GM10266 (cell line): ENCODE measurements at regions not wholly inside any gene's neighbourhood (a gene's known extent, or its start where the extent isn't known, plus 50 kb on each side); places are given as distances from the start of the nearest gene placed in this dataset.

ENCODE experiments used
- DNase-seq: peaks from one replicate; pipeline ENCODE4 v3.0.0; 2012; ENCODE audit errors: extremely low spot score
- TF ChIP-seq, protein P1 (sequence below): IDR thresholded peaks from 2 replicates; pipeline ENCODE4 v1.5.1; 2012; ENCODE audit warnings: mild to moderate bottlenecking, low read depth; ENCODE audit not compliant: control insufficient read depth, insufficient read depth; ENCODE audit errors: missing control alignments

DNA sequence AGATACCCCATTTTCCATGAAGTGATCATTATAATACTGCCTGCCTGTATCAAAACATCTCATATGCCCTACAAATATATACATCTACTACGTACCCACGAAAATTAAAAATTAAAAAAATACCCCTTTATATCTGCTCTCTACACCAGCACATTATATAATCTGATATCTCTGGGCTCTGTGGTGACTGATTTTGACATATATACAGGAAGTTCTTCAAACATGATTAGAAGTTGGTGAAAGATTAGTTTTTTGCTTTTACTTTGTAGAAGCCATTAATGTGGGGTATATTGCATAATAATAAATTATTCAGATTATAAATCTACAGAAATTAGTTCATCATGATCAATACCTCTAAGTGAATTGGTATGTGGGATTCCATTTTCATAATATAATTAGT is 126.7 kb upstream of the MDM1 start:
- DNase-seq: no peak
- TF ChIP-seq, protein P1, sequence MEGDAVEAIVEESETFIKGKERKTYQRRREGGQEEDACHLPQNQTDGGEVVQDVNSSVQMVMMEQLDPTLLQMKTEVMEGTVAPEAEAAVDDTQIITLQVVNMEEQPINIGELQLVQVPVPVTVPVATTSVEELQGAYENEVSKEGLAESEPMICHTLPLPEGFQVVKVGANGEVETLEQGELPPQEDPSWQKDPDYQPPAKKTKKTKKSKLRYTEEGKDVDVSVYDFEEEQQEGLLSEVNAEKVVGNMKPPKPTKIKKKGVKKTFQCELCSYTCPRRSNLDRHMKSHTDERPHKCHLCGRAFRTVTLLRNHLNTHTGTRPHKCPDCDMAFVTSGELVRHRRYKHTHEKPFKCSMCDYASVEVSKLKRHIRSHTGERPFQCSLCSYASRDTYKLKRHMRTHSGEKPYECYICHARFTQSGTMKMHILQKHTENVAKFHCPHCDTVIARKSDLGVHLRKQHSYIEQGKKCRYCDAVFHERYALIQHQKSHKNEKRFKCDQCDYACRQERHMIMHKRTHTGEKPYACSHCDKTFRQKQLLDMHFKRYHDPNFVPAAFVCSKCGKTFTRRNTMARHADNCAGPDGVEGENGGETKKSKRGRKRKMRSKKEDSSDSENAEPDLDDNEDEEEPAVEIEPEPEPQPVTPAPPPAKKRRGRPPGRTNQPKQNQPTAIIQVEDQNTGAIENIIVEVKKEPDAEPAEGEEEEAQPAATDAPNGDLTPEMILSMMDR: no peak

DNA sequence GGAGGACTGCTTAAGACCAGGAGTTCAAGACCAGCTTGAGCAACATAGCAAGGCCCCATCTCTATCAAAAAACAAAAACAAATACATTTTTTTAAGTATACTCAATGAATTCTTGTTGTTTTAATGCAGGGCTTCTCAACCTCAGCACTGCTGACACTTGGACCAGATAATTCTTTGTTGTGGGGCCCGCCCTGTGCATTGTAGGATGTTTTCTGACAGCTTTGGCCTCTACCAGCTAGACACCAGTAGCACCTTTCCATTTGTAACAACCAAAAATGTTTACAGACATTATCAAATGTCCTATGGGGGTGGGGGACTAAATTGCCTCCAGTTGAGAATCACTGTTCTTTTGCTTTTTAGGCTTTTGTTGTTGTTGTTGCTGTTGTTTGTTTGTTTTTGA is 128.1 kb upstream of the MDM1 start:
- DNase-seq: no peak

DNA sequence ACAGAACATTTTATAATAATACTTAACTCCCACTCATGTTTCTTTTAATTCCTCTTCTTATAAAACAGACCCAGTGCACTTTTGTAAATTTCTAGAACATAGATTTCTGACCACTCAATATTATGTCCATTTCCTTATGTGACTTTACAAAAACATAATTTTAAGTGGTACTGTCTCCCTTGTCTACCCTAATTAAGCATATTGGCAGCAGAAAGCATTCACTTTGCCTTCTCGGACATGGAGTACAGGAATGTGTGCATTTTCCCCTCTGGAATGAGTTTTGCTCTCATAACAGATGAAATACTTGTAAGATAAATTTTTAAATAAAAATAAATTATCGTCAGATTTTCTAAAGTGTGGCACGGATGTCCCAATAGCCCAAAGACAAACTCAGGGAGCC is 129.5 kb upstream of the MDM1 start:
- TF ChIP-seq, protein P1: no peak
- no peak for DNase-seq

More for the DNA sequence above, 128.1 kb upstream of the MDM1 start:
- TF ChIP-seq, protein P1: no peak

DNA sequence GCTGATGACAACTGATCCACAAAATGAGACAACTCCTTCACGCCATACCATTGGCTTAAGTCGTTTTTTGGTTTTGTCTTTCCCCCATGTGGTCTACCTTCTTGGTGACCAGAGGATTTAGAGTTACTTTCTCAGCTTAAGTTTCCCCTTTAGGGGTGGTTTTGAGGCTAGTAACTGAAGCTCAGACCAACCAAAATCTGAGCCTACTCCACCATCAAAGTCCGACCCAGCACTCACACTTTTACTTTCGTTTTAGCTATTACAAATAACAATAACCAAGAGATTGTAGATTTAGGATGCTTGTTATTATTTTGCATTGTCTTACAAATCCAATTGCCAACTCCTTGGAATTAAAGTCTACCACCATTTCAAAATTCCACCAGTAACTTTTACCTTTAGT is 130.6 kb upstream of the MDM1 start:
- peak; percentile 21 for DNase-seq
- TF ChIP-seq, protein P1: no peak

DNA sequence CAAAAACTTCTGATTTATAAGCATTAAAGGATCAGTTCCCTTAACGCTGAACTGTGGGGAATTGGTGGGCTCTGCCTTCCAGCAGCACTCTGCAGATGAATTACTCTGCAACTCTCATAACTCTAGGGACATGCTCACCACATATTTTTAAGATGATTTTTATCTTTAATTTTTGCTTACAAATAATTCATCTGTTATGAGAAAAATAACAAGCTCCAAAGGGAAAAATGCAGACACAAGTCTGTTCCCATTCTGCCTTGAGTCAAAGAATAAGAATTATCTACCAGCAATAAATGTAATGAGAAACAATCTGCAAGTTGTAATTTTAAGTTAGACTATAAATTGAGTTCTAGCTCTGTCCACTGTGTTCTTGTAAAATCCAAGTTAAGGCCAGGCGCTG is 133.1 kb upstream of the MDM1 start:
- TF ChIP-seq, protein P1: no peak
- no peak for DNase-seq

DNA sequence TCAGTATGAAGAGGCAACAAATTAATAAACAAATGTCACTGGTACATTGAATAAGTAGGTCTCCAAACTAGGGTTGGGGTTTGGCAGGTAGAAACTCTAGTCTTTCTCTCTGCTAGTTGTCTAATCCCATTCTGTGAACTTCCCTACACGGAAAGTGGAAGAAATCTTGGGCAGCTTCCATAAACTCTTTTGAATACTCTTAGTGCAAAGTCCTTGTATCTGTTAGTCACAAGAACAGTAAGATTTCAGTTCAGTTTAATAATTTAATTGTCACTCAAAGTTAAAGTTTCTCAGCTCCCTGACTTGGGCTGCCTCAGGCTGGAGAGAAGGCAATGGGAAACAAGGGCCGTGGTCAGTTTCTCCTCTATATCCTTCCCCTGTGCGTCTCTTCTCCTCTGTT is 135.4 kb upstream of the MDM1 start:
- TF ChIP-seq, protein P1: no peak
- no peak for DNase-seq

DNA sequence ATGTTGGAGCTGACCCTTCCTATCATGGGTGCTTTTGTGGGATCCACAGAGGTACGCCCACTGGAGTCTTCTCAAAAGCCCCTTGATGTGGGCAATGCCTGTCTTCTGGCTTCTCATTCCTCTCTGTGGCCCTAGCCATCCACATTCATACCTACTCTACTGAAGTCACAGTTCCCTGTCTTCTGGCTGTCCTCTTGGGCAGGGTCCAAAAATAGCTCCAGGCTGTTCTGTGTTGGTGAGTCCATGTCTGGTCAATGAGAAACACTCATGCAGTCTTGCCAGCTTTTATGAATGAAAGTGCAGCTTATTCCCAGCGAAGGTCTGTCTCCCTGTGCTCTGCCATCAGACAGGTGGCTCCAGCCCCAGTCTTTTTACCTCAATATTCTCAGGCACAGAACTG is 135.9 kb upstream of the MDM1 start:
- DNase-seq: no peak
- TF ChIP-seq, protein P1: no peak
